Spinal cord (tissue), 9 donors: ENCODE measurements at regions not wholly inside any gene's neighbourhood (a gene's known extent, or its start where the extent isn't known, plus 50 kb on each side); places are given as distances from the start of the nearest gene placed in this dataset.
A peak's percentile ranks its signal among the peaks of the same experiment; 100 is the strongest.
"Not testable (repeated sequence)": the region's sequence is repeated elsewhere in the genome, so short reads cannot be mapped to it uniquely, and the experiment has no call there.

ENCODE experiments used
- DNase-seq, 6 donors: peaks; one replicate each; pipeline versions ENCODE4 v3.0.0 to v3.0.0-alpha.2; 2013 to 2015; ENCODE audit warnings: low spot score in 6 of 6, low read depth in 4 of 6
- H3K27ac ChIP-seq: one replicate; pipeline ENCODE4 v1.5.1; 2013; ENCODE audit warnings: low read depth, low read length, control low read depth
- H3K27me3 ChIP-seq: one replicate; pipeline ENCODE4 v1.6.1; 2013; ENCODE audit warnings: low read length; ENCODE audit not compliant: control insufficient read depth, insufficient read depth
- H3K36me3 ChIP-seq: one replicate; pipeline ENCODE4 v1.6.1; 2013; ENCODE audit warnings: low read length; ENCODE audit not compliant: control insufficient read depth, insufficient read depth
- H3K4me1 ChIP-seq: one replicate; pipeline ENCODE4 v1.6.1; 2013; ENCODE audit warnings: low read length; ENCODE audit not compliant: control insufficient read depth, insufficient read depth
- H3K4me3 ChIP-seq: one replicate; pipeline ENCODE4 v1.5.1; 2013; ENCODE audit warnings: low read depth, low read length, control low read depth
- H3K9me3 ChIP-seq: one replicate; pipeline ENCODE4 v1.6.1; 2013; ENCODE audit warnings: low read length; ENCODE audit not compliant: control insufficient read depth, insufficient read depth
- WGBS: methylation state at CpG from one replicate; pipeline ENCODE4 v1.1.5; 2013; ENCODE audit warnings: missing lambda C conversion rate; ENCODE audit not compliant: insufficient coverage; 5-methylcytosine and 5-hydroxymethylcytosine counted together
- donor health status: healthy.

DNA sequence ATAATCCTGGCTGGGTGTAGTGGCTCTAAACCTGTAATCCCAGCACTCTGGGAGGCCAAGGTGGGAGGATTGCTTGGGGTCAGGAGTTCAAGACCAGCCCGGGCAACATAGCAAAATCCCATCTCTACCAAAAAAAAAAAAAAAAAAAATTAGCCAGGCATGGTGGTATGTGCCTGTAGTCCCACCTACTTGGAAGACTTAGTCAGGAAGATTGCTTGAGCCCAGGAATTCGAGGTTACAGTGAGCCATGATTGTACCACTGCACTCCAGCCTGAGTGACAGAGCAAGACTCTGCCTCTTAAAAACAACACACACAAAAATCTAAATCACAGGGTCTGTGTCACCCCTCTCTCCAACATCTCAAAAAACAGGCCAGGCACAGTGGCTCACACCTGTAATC is 349.9 kb upstream of the WWC1 start:
- WGBS = 88% methylated on average over 1 of the region's 2 CpGs
- H3K9me3 ChIP-seq, H3K36me3 ChIP-seq, DNase-seq, H3K27me3 ChIP-seq, H3K4me3 ChIP-seq, H3K27ac ChIP-seq: not testable (repeated sequence)
- H3K4me1 ChIP-seq = peaks cover 17% of the 10 kb centered on the region

DNA sequence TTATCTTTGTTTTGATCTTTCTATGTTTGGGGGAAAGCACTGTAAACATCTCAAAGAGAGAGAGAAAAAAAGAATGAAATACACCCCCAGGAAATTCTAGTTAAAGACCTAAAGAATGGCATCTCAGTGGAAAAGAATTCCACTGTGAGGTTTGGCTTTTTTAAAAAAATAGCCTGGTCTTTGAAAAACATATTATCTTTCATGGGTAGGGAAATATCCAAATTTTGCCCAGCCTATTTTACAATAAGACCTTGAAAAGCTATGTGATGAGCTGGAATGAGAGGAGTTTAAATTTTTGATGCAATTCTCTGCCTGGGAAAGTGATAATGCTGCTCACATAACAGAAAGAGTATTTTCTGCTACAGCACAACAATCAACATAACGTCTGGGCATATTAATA is 348.1 kb upstream of the WWC1 start:
- H3K27ac ChIP-seq = no peak overlapping the region
- H3K27me3 ChIP-seq = no peaks in the 10 kb centered on the region
- no peak for DNase-seq
- H3K9me3 ChIP-seq = no peaks in the 10 kb centered on the region
- no peak overlapping the region for H3K4me3 ChIP-seq
- peaks cover 21% of the 10 kb centered on the region for H3K4me1 ChIP-seq
- no peaks in the 10 kb centered on the region for H3K36me3 ChIP-seq
- no CpG with 5 or more reads among the region's 1 CpG for WGBS

DNA sequence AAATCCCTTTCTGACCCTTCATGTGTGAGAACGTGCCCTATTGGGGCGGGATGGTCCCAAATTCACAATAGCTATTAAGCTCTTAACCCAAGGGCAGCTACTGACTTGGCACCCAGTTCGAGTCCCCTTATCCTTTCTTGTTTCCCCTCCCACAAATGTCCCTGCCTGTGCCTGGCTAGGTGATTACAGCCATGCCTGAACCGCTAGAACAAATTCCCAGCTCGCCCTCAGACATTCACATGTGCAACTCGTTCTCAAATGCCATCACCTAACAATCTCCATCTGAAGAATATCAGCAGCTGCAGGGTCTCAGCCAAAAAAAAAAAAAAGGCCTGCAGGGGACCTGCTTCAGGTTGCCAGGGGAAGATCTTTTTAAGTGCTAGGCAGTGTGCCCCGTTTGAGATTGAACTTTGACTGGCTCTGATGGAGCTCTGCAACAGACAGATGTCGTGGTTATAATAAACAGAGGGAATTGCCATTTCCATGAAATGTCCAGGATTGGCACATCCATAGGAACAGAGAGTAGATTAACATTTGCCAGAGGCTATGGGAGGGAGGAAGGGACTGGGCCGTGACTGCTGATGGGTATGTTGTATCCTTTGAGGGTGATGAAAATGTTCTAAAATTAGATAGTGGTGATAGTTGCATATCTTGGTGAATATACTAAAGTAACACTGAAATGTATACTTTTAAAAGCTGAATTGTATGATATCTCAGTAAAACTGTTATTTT is 347.2 kb upstream of the WWC1 start:
- Histone ChIP-seq H3K36me3 (no peaks in the 10 kb centered on the region), H3K4me1 (peaks cover 21% of the 10 kb centered on the region), H3K4me3 (no peak overlapping the region), H3K9me3 (no peaks in the 10 kb centered on the region), H3K27ac (peak overlapping the region; percentile 8), H3K27me3 (no peaks in the 10 kb centered on the region)
- WGBS = 57% methylated on average over 9 of the region's 9 CpGs
- peak in 1 of 6 donors; percentile 59 for DNase-seq

DNA sequence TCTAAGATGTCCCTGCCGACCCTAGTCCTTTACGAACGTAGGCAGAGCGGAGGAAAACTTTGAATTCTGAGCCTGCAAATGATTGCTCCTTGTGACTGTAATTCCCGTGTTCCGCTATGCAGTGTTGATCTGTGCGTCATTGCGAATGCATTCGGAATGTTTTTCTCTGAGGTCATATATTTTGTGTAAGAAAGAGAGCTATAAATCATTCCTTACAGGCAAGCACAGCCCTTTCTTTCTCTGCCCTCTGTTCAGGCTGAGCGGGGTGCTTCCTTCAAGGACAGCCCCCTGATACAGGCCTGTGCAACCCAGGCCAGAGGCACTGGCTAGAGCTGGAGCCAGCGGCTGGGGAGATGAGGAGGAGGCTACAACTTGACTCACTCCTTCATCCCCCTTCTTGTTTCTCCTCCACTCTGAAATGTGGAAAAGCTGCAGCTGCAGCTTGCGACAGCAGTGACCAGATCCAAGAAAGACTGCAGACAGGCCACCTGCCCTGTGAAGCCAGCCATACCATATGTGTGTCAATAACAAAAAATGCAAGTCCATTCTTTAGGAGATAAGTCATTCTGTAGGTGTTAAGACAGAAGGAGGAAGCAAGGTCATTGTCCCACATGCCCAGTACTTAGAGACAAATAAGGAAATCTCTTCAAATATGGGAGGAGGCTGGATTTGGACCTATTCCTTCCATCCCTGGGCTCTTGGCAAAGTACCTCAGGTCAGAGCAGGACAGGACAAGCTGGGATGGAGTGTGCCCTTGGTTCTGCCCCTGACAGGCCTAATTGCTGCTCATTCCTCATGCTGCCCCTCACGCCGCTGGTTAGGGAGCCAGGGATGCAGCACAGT is 345.7 kb upstream of the WWC1 start:
- DNase-seq = peak in 3 of 6 donors; percentile 26 to 65 (median 63)
- H3K27ac ChIP-seq = peak overlapping the region; percentile 62
- peaks cover 25% of the 10 kb centered on the region for H3K4me1 ChIP-seq
- H3K9me3 ChIP-seq = no peaks in the 10 kb centered on the region
- no peaks in the 10 kb centered on the region for H3K36me3 ChIP-seq
- no peak overlapping the region for H3K4me3 ChIP-seq
- WGBS = 55% methylated on average over 4 of the region's 14 CpGs
- H3K27me3 ChIP-seq = no peaks in the 10 kb centered on the region

DNA sequence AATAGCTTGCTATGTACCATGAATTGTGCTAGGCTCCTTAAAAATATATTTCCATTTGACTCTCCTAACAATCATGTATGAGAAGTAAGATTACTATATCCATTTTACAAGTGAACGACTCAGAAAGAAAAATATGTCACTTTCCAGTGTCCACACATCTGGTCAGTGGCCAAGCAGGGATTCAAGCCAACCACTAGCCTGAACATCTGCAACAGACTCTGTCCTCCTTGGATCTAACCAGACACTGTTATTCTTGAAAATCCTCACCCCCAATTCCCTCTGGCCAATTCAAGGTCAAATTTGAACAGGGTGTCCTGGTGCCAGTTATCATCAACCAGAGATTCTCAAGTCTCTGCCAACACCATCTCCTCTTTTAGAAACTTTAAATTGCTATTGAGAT is 344.1 kb upstream of the WWC1 start:
- peaks cover 28% of the 10 kb centered on the region for H3K4me1 ChIP-seq
- no peaks in the 10 kb centered on the region for H3K9me3 ChIP-seq
- H3K27ac ChIP-seq = no peak overlapping the region
- WGBS = no CpG with 5 or more reads among the region's 1 CpG
- H3K4me3 ChIP-seq = no peak overlapping the region
- H3K36me3 ChIP-seq = no peaks in the 10 kb centered on the region
- no peak for DNase-seq
- no peaks in the 10 kb centered on the region for H3K27me3 ChIP-seq

DNA sequence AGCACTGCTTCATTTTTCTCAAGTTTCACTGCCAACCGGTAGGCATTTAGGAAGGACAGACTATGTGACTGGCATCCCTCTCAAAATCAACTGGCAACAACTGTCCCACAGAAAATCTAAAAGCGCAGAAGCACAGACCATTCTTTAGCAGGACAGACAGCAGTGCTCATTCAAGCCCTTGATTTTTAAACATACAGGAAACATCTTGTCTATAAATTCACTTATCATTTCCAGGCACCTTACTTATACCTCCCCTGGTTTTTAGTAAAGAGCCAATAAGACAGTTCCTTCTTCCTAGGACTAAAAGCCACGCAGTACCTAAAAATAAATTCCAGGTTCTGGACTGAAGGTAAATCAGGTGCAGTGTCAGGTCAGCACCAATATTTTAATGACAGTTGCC is 343.2 kb upstream of the WWC1 start:
- DNase-seq = no peak
- Histone ChIP-seq H3K27ac (no peak overlapping the region), H3K36me3 (peaks cover 3% of the 10 kb centered on the region), H3K27me3 (no peaks in the 10 kb centered on the region), H3K4me1 (peaks cover 28% of the 10 kb centered on the region), H3K9me3 (no peaks in the 10 kb centered on the region), H3K4me3 (no peak overlapping the region)
- 27% methylated on average over 1 of the region's 3 CpGs for WGBS

DNA sequence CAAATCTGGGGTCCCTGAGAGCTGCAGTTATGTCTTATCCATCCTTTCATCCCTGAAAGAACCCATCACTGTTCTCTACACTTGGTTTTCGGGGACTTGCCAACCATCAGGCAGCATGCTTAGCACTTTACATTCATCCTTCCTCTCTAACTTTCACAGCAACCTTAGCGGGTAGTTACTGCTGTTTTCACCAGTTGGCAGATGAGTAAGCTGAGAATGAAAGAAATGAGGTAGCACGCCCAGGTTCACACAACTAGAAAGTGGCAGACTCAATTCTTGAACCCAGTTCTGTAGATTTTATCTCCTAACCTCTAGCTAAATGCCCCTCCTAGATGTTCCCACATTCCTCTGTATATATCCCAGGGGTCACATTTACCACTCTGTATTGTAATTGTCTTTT is 342.0 kb upstream of the WWC1 start:
- peaks cover 23% of the 10 kb centered on the region for H3K4me1 ChIP-seq
- WGBS = 100% methylated on average over 1 of the region's 3 CpGs
- no peak overlapping the region for H3K27ac ChIP-seq
- no peaks in the 10 kb centered on the region for H3K27me3 ChIP-seq
- DNase-seq = no peak
- H3K9me3 ChIP-seq = no peaks in the 10 kb centered on the region
- H3K4me3 ChIP-seq = no peak overlapping the region
- peaks cover 3% of the 10 kb centered on the region for H3K36me3 ChIP-seq

DNA sequence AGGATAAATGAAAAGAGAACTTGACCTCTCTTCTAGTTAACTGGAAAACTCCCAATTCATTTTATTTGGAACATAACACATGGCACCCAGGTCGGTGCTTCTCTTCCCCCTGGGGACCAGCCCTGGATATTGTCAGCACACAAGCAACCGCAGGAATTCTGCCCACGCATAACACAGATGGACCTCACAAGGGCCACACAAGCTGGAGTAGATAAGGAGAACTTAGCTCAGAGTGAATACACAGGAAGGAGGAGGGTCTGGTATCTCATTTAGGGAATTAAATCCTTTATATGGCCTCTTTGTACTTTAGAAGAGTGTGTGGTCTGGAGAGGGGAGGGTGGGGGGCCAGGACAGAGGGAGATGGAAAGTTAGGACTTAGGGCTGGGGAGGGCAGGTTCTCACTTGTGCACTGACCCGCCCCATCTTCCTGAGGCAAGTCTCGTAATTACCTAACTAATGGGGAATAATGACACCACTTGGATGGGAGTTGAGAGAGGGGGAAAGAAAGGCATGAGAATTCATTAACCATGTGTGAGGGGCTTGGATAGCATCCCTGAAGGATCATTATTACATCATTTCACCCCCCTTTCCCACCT is 341.2 kb upstream of the WWC1 start:
- no peak for DNase-seq
- Histone ChIP-seq H3K4me3 (no peak overlapping the region), H3K36me3 (peaks cover 3% of the 10 kb centered on the region), H3K27ac (peak overlapping the region; percentile 34), H3K27me3 (no peaks in the 10 kb centered on the region), H3K4me1 (peaks cover 22% of the 10 kb centered on the region), H3K9me3 (peaks cover under 1% of the 10 kb centered on the region)
- 83% methylated on average over 1 of the region's 5 CpGs for WGBS

DNA sequence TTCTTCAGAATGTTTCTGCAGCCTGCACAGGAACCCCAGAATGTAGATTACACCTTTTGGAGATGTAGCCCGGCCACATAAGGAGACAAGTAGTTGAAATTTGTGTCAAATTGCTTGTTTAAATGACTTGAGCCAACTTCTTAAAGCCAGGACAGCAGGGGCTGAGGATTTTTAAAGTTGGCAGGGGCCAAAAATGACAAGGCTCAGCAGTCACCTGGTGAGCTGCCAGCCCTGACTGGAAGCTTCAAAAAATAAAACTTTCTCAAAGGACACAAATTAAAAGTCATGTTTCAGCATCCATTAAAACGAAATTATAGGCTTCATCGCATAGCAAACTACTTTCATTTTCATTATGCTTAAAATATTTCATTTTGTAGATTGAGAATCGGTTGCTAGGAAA is 340.3 kb upstream of the WWC1 start:
- 30% methylated on average over 1 of the region's 4 CpGs for WGBS
- Histone ChIP-seq H3K4me3 (no peak overlapping the region), H3K27me3 (no peaks in the 10 kb centered on the region), H3K36me3 (peaks cover 3% of the 10 kb centered on the region), H3K9me3 (peaks cover 2% of the 10 kb centered on the region), H3K4me1 (peaks cover 16% of the 10 kb centered on the region), H3K27ac (peak overlapping the region; percentile 10)
- peak in 1 of 6 donors; percentile 65 for DNase-seq
